GM12874 (cell line): ENCODE measurements at regions not wholly inside any gene's neighbourhood (a gene's known extent, or its start where the extent isn't known, plus 50 kb on each side); places are given as distances from the start of the nearest gene placed in this dataset.

ENCODE experiments used
- TF ChIP-seq, protein P1 (sequence below): IDR thresholded peaks from 2 replicates; pipeline ENCODE4 v1.5.1; 2011; ENCODE audit warnings: low read depth, mild to moderate bottlenecking, control low read depth, low read length, moderate library complexity; ENCODE audit not compliant: insufficient read depth

GRCh38 chr3:168498194-168498593 lies 402.5 kb upstream of the GOLIM4 start:
- TF ChIP-seq, protein P1, sequence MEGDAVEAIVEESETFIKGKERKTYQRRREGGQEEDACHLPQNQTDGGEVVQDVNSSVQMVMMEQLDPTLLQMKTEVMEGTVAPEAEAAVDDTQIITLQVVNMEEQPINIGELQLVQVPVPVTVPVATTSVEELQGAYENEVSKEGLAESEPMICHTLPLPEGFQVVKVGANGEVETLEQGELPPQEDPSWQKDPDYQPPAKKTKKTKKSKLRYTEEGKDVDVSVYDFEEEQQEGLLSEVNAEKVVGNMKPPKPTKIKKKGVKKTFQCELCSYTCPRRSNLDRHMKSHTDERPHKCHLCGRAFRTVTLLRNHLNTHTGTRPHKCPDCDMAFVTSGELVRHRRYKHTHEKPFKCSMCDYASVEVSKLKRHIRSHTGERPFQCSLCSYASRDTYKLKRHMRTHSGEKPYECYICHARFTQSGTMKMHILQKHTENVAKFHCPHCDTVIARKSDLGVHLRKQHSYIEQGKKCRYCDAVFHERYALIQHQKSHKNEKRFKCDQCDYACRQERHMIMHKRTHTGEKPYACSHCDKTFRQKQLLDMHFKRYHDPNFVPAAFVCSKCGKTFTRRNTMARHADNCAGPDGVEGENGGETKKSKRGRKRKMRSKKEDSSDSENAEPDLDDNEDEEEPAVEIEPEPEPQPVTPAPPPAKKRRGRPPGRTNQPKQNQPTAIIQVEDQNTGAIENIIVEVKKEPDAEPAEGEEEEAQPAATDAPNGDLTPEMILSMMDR, result no peak

DNA sequence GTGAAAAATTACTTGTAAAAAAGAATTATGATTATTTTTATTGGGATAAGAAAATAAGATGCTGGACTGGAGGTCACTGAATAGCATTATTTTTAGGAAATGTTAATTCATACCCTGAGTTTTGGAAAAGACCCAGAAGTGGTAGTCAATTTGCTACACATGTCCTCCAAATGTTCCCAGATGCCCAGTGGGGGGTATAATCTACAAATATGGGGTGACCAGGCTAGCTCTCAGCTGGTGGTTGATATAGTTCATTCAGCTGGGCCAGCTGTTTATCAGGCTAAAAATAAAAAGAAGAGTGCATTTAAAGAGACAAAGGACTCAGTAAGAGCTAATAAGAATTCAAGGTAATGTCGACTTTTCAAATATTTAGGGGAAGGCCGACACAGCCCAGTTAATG lies 402.0 kb upstream of the GOLIM4 start:
- TF ChIP-seq, protein P1, result no peak

DNA sequence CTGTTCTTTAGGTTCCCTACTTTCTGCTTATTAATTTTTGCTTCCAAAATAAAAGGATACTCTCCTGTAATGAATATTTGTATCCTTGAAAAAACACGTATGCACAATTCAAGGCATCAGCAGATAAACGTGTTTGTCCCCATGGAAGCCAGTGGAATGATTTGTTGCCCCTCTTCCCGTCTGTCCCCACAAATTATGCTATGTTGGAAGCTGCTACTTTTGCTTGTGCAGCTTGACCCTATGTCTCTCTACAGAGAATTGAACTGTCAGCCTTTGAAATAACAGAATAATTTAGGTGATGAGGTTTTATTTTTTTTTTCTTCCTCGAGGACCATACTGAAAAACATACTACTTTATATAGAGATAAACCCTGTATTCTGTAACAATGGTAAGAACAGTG lies 401.5 kb upstream of the GOLIM4 start:
- TF ChIP-seq, protein P1, result no peak

DNA sequence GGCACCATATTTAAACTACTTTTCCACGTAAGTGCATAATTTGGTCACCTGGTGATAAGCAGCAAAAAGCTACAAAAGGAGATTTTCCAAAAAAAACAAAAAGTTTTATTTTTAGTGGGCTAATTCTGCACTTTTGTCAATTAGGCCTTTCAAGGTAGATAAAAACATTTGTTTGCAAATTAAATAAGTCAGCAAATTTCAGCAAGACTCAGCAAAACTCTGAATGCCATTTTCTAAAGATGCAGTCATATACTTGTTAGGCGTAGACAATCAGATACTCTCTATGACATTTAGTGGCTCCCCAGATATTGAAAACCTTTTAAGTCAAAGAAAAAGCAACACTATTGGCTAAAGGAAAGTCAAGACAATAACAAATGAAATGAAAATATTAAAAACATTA lies 400.2 kb upstream of the GOLIM4 start:
- TF ChIP-seq, protein P1, result no peak

- TF ChIP-seq, protein P1, result no peak
Observed at GRCh38 chr3:168495270-168495669, 399.5 kb upstream of the GOLIM4 start.

- TF ChIP-seq, protein P1, result no peak
Observed at GRCh38 chr3:168493412-168494205, 397.9 kb upstream of the GOLIM4 start.

GRCh38 chr3:168490981-168491380 lies 395.3 kb upstream of the GOLIM4 start:
- TF ChIP-seq, protein P1, result no peak
